Sciatic nerve (tissue), 2 donors: ENCODE measurements at regions not wholly inside any gene's neighbourhood (a gene's known extent, or its start where the extent isn't known, plus 50 kb on each side); places are given as distances from the start of the nearest gene placed in this dataset.
A peak's percentile ranks its signal among the peaks of the same experiment; 100 is the strongest.
"Not testable (repeated sequence)": the region's sequence is repeated elsewhere in the genome, so short reads cannot be mapped to it uniquely, and the experiment has no call there.

Experiments used
- ATAC-seq: fragments of 200-7000 bp; cut with Tn5 transposase; one replicate; pipeline ENCODE4 v1.9.1; 2020; ENCODE audit warnings: mild to moderate bottlenecking, moderate library complexity
- DNase-seq: peaks from one replicate; pipeline ENCODE4 v3.0.0-alpha.2; 2020; ENCODE audit warnings: low spot score
- intact Hi-C: fragments of 100-400 bp; cut with DNase I; formaldehyde crosslinking; loops from one replicate; pipeline ENCODE4 v1.14.2; 2022
- donor health status: DM: no; HTN: no; CAD: no.
- donor health status: DM: no; HTN: no; CAD: no.

- DNase-seq: no peak
- ATAC-seq: peak; percentile 30
- intact Hi-C loops: no loop called here
Measured at GRCh38 chr2:49861821-49862220, 707.5 kb upstream of the FSHR start.

GRCh38 chr2:49860834-49861233 is 706.5 kb upstream of the FSHR start:
- intact Hi-C loops: no loop called here
- DNase-seq: no peak
- no peak for ATAC-seq

- intact Hi-C loops: no loop called here
- ATAC-seq (no peak), DNase-seq (no peak)
Measured at GRCh38 chr2:49860170-49860569, 705.9 kb upstream of the FSHR start.

GRCh38 chr2:49858657-49859056 is 704.3 kb upstream of the FSHR start:
- intact Hi-C loops: no loop called here
- DNase-seq (no peak), ATAC-seq (no peak)

GRCh38 chr2:49858113-49858490 is 703.8 kb upstream of the FSHR start:
- ATAC-seq (no peak), DNase-seq (no peak)
- intact Hi-C loops: no loop called here

GRCh38 chr2:49857371-49858112 is 703.2 kb upstream of the FSHR start:
- ATAC-seq (no peak), DNase-seq (no peak)
- intact Hi-C loops: no loop called here

GRCh38 chr2:49845671-49846070 is 691.4 kb upstream of the FSHR start:
- no peak for ATAC-seq
- intact Hi-C loops: no loop called here
- DNase-seq: no peak

- intact Hi-C loops: no loop called here
- no peak for ATAC-seq
Measured at GRCh38 chr2:49845021-49845420, 690.7 kb upstream of the FSHR start.

GRCh38 chr2:49844113-49844512 is 689.8 kb upstream of the FSHR start:
- ATAC-seq, DNase-seq, intact Hi-C loops: not testable (repeated sequence)

More at GRCh38 chr2:49845021-49845420, 690.7 kb upstream of the FSHR start:
- no peak for DNase-seq

GRCh38 chr2:49843314-49843713 is 689.0 kb upstream of the FSHR start:
- DNase-seq (no peak), ATAC-seq (no peak)
- intact Hi-C loops: no loop called here

- DNase-seq: no peak
- intact Hi-C loops: no loop called here
- ATAC-seq: peak; percentile 30
Measured at GRCh38 chr2:49840428-49840975, 686.2 kb upstream of the FSHR start.

- no peak for ATAC-seq
- intact Hi-C loops: no loop called here
- no peak for DNase-seq
Measured at GRCh38 chr2:49839818-49840217, 685.5 kb upstream of the FSHR start.

GRCh38 chr2:49837561-49838293 is 683.4 kb upstream of the FSHR start:
- ATAC-seq: no peak
- no peak for DNase-seq
- intact Hi-C loops: no loop called here

GRCh38 chr2:49836017-49836416 is 681.7 kb upstream of the FSHR start:
- intact Hi-C loops: no loop called here
- DNase-seq (no peak), ATAC-seq (no peak)

GRCh38 chr2:49834433-49834832 is 680.1 kb upstream of the FSHR start:
- DNase-seq: no peak
- ATAC-seq: no peak
- intact Hi-C loops: no loop called here

GRCh38 chr2:49832555-49832954 is 678.2 kb upstream of the FSHR start:
- intact Hi-C loops: no loop called here
- ATAC-seq (no peak), DNase-seq (no peak)

- intact Hi-C loops: no loop called here
- DNase-seq: no peak
- ATAC-seq: no peak
Measured at GRCh38 chr2:49831698-49832367, 677.5 kb upstream of the FSHR start.

GRCh38 chr2:49830846-49831245 is 676.5 kb upstream of the FSHR start:
- no peak for ATAC-seq
- intact Hi-C loops: no loop called here
- DNase-seq: no peak

- intact Hi-C loops: no loop called here
- ATAC-seq (no peak), DNase-seq (no peak)
Measured at GRCh38 chr2:49827366-49827765, 673.1 kb upstream of the FSHR start.

GRCh38 chr2:49813208-49813607 is 658.9 kb upstream of the FSHR start:
- no peak for ATAC-seq
- intact Hi-C loops: no loop called here
- no peak for DNase-seq
